UCSD-AML1 (cell line): ENCODE measurements at regions not wholly inside any gene's neighbourhood (a gene's known extent, or its start where the extent isn't known, plus 50 kb on each side); places are given as distances from the start of the nearest gene placed in this dataset.
A peak's percentile ranks its signal among the peaks of the same experiment; 100 is the strongest.
"Not testable (repeated sequence)": the region's sequence is repeated elsewhere in the genome, so short reads cannot be mapped to it uniquely, and the experiment has no call there.

Experiments
- DNase-seq: peaks from one replicate; lab custom pipeline; 2025; ENCODE audit not compliant: unreplicated experiment; lab: John Stamatoyannopoulos, UW

GRCh38 chr1:234771642-234772344, 161.8 kb upstream of the IRF2BP2 start:
- DNase-seq, result peak; percentile 53

DNA sequence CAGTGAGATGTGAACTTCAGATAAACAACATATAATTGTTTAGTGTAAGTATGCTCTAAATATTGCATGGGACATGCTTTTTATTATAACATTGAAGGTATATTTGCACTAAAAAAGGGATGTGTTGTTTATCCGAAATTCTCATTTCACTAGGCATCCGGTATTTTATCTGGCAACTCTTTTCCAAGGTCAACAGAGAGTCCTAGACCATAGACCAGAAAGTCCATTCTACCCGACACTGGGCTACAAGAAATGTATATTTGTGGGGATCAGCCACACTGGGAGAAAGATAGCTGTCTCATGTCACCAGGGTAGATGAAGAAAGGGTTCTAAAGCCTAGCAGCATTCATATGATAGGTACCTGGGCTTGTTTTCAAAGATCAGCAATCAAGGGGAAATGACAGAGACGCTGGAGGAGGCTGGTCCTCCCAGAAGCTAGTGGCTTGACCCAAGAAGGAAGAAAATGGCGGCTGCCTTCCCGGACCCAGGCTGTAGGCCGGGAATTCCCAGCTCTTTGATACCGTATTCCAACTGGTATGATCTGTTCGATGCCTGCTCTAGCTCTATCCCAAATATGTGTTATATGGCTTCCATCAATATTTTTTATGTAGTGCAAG, 161.1 kb upstream of the IRF2BP2 start:
- DNase-seq, result no peak

- DNase-seq, result no peak
Measured at GRCh38 chr1:234769986-234770795, 160.2 kb upstream of the IRF2BP2 start.

GRCh38 chr1:234769284-234769985, 159.5 kb upstream of the IRF2BP2 start:
- no peak for DNase-seq

DNA sequence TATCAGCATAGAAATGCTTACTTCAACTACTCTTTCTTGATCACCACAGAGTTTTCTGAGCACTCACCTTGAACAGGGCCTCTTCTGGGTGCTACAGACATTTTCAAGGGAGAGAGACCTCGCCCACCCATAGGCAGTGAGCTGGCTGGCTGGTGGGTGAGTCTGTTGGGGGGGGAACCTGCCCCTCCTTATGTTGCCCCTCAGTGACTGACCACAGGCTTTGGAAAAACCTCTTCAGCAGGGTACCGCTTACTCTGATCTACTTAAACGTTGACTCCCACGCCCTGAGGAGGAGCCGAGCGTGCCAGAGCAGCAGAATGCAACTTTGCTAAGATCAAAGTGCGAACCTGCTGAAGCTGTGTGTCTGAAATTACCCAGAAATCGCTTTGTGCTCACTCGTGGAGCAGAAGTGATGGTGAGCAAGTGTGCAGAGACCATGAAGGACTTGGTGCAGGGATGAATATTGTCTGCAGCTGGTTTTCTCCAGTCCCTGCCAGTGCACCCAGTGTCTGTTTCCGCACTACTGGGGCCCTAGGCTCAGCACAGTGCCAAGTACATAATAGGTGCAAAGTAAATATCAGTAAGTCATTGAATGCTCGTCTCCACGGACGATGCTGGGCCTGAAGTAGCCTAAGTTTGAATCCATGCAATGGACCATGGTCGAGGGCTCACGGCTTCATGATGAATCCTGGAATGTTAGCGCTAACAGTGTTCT, 158.7 kb upstream of the IRF2BP2 start:
- DNase-seq, result no peak

GRCh38 chr1:234768171-234768568, 158.2 kb upstream of the IRF2BP2 start:
- no peak for DNase-seq

DNA sequence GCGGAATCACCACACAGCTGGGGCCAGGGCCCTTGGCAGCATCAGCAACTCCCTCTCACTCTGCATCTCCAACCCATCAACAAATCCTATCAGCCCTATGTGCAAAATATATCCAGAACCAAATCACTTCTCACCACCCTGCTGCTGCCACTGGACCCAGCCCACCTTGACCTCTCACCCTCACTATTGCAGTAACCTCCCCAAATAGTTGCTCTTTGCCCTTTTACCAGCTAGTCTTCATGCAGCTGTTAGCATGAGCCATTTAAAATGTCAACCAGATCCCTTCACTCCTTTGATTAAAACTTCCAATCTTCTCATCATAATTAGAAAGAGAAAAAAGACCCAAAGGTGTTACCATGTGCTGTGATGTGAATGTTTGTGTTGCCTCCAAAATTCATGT, 155.7 kb upstream of the IRF2BP2 start:
- DNase-seq, result no peak

- no peak for DNase-seq
Measured at GRCh38 chr1:234765181-234765580, 155.2 kb upstream of the IRF2BP2 start.

DNA sequence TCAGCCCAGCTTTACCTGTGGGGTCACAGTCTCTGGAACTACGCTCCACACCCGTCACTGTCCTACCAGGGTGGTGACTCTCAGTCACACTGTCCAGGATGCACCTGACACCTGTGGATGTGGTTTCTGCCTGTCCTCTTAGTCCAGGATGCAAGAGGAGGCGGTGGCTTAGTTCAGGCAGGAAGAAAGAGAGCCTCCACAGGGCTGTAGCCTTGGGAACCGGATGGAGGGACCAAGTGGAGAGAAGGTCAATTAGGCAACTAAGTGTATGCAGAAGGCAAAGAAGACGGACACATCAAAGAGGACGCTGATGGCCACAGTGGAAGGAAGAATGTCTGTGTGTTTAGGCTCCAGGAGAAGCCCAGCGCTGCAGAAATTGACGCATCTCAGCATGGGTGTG, 153.9 kb upstream of the IRF2BP2 start:
- no peak for DNase-seq

- no peak for DNase-seq
Measured at GRCh38 chr1:234763367-234763766, 153.4 kb upstream of the IRF2BP2 start.

GRCh38 chr1:234762127-234762526, 152.1 kb upstream of the IRF2BP2 start:
- DNase-seq, result not testable (repeated sequence)

DNA sequence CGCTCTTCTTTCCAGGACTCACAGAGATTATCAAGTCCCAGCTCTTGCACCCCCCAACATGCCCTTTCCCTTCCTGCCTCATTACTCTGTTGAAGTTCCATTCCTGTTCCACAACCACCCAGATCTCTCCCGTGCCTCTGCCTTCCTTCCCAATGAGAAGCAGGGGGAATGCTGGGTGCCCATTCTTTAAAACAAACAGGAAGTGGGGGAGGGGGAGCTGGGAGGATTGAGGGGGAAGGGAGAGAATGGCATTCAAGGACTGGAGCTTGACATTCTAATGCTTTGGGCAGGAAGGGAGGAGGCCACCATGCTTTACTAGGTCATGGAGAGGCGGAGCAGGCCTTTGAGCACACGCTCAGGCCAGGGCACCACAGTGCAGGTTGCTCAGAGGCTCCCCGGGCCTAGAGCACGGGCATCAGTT, 150.3 kb upstream of the IRF2BP2 start:
- peak; percentile 33 for DNase-seq

DNA sequence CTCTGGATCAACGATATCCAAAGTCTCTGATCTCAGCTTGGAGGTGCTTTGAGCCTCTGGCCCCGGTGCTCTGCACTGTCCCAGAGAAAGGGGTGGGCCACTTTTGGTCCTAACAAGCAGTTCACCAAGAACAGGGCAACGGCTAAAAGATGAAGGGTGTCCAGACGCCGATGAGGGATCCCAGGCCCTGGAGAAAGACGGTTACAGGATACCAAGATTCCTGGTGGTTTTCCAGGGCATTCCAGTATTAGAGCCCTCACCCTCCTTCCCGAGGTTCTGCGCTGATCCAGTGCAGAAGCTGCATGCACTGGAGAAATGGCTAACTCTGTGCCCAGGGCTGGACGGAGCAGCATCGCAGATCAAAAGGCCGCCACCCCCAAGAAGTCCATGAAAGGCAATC, 149.9 kb upstream of the IRF2BP2 start:
- no peak for DNase-seq

GRCh38 chr1:234758851-234759250, 148.9 kb upstream of the IRF2BP2 start:
- DNase-seq, result no peak

GRCh38 chr1:234756857-234757256, 146.9 kb upstream of the IRF2BP2 start:
- no peak for DNase-seq

GRCh38 chr1:234756066-234756774, 146.2 kb upstream of the IRF2BP2 start:
- DNase-seq, result no peak

DNA sequence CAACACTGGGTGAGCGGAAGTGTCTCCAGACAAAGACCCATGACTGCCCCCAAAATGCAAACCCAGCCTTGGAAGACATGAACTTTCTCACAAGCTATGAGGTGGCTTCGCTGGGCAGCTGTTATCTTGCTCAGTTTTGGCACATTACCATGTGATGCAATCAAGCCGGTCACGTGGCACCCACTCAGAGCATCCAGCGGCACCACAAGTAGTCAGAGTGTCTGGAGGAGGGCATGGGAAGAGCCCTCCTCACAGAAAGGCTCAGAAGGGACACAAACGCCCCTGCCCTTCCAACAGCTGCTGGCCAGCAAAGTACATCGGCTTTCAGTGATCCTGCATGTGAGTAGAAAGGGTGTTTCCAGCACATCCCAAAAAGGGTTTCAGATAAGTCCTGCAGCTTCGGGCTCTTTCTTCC, 145.5 kb upstream of the IRF2BP2 start:
- DNase-seq, result no peak

DNA sequence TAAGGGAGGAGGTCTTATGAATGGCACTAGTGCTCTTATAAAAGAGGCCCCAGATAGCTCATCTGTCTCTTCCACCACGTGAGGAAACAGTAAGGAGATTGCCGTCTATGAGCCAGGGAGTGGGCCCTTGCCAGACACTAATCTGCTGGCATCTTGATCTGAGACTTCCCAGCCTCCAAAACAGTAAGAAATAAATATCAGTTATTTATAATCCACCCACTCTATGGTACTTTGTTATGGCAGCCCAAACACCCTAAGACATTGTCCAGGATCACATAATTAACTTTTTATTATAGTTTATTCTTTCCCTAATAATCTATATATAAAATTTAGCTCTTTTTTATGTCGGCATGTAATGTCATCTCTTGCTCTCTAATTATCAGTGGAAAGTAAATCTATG, 144.0 kb upstream of the IRF2BP2 start:
- no peak for DNase-seq

GRCh38 chr1:234752927-234753326, 142.9 kb upstream of the IRF2BP2 start:
- DNase-seq, result no peak

DNA sequence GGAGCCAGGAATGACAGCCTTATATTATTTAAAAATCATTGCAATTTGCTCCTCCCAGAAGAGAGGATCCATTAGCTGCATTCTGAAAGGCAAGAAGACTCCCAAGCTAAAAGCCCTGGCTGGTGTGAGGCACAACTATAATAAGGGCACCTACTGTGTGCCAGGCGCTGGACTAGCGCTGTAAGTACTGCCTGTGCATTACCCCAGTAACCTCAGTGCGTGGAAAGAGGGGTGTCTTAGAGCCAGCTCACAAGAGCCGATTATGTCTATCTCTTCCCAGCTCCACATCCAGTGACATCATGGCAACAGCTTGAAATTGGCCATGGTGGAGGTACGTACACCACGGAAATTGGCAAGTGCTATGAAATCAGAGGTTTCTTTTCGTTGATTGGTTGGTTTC, 141.7 kb upstream of the IRF2BP2 start:
- DNase-seq, result no peak
